Coronary artery (tissue), 2 donors: ENCODE measurements at regions not wholly inside any gene's neighbourhood (a gene's known extent, or its start where the extent isn't known, plus 50 kb on each side); places are given as distances from the start of the nearest gene placed in this dataset.

Experiments
- DNase-seq: peaks from one replicate; pipeline ENCODE4 v3.0.0-alpha.2; 2017; ENCODE audit warnings: low spot score
- H3K27ac ChIP-seq, 2 donors: fragments of 200-600 bp; sonication (generic); one replicate each; pipeline ENCODE4 v1.5.1; 2016 to 2019
- H3K4me3 ChIP-seq: fragments of 200-600 bp; sonication (generic); 2 replicates; pipeline ENCODE4 v1.5.1; 2016; ENCODE audit warnings: mild to moderate bottlenecking, moderate library complexity
- CTCF ChIP-seq: fragments of 200-600 bp; sonication (generic); IDR thresholded peaks from one replicate; pipeline ENCODE4 v1.5.1; 2019; ENCODE audit warnings: antibody characterized with exemption

GRCh38 chr9:73773896-73774295, 622.2 kb downstream of the ANXA1 start:
- H3K27ac ChIP-seq = no peak overlapping the region
- no peak for TF ChIP-seq CTCF
- H3K4me3 ChIP-seq = no peak overlapping the region
- no peak for DNase-seq

- no peak overlapping the region for H3K27ac ChIP-seq
- no peak for DNase-seq
- no peak for TF ChIP-seq CTCF
These were observed 624.1 kb downstream of the ANXA1 start for GRCh38 chr9:73775757-73776156.

GRCh38 chr9:73780916-73781315, 629.3 kb downstream of the ANXA1 start:
- H3K27ac ChIP-seq = no peak overlapping the region
- no peak for TF ChIP-seq CTCF
- no peak for DNase-seq
- no peak overlapping the region for H3K4me3 ChIP-seq

More at GRCh38 chr9:73775757-73776156, 624.1 kb downstream of the ANXA1 start:
- no peak overlapping the region for H3K4me3 ChIP-seq

GRCh38 chr9:73782166-73782565, 630.5 kb downstream of the ANXA1 start:
- no peak for DNase-seq
- Histone ChIP-seq H3K4me3 (no peak overlapping the region), H3K27ac (no peak overlapping the region)
- no peak for TF ChIP-seq CTCF

- TF ChIP-seq CTCF = no peak
- H3K4me3 ChIP-seq = no peak overlapping the region
- no peak overlapping the region for H3K27ac ChIP-seq
- DNase-seq = no peak
These were observed 647.8 kb downstream of the ANXA1 start for GRCh38 chr9:73799446-73799845.

GRCh38 chr9:73805111-73805510, 653.4 kb downstream of the ANXA1 start:
- TF ChIP-seq CTCF = no peak
- H3K4me3 ChIP-seq = no peak overlapping the region
- H3K27ac ChIP-seq = no peak overlapping the region
- no peak for DNase-seq

- DNase-seq = no peak
- no peak overlapping the region for H3K27ac ChIP-seq
- no peak for TF ChIP-seq CTCF
- H3K4me3 ChIP-seq = no peak overlapping the region
These were observed 654.3 kb downstream of the ANXA1 start for GRCh38 chr9:73805853-73806458.
